KMS-11 (cell line): ENCODE measurements at regions not wholly inside any gene's neighbourhood (a gene's known extent, or its start where the extent isn't known, plus 50 kb on each side); places are given as distances from the start of the nearest gene placed in this dataset.

Source experiments
- H2AFZ ChIP-seq: fragments of 200-600 bp; sonication (generic); 2 replicates; pipeline ENCODE4 v1.6.1; 2016; ENCODE audit warnings: antibody characterized with exemption, mixed run types, low read depth
- H3K27ac ChIP-seq: fragments of 200-600 bp; sonication (generic); 2 replicates; pipeline ENCODE4 v1.6.1; 2016; ENCODE audit warnings: mild to moderate bottlenecking, mixed run types
- H3K27me3 ChIP-seq: fragments of 200-600 bp; sonication (generic); 2 replicates; pipeline ENCODE4 v1.6.1; 2017; ENCODE audit warnings: mild to moderate bottlenecking, low read depth, mixed run types, moderate library complexity; ENCODE audit not compliant: insufficient read depth
- H3K36me3 ChIP-seq: fragments of 200-600 bp; sonication (generic); 2 replicates; pipeline ENCODE4 v1.6.1; 2017; ENCODE audit warnings: mild to moderate bottlenecking, mixed run types; ENCODE audit not compliant: insufficient read depth
- H3K4me1 ChIP-seq: fragments of 200-600 bp; sonication (generic); 2 replicates; pipeline ENCODE4 v1.6.1; 2016; ENCODE audit warnings: mild to moderate bottlenecking, low read depth, mixed run types; ENCODE audit not compliant: poor library complexity, severe bottlenecking
- H3K4me2 ChIP-seq: fragments of 200-600 bp; sonication (generic); 2 replicates; pipeline ENCODE4 v1.7.0; 2016; ENCODE audit warnings: mild to moderate bottlenecking, mixed run types
- H3K4me3 ChIP-seq: fragments of 200-600 bp; sonication (generic); IDR thresholded peaks from 2 replicates; pipeline ENCODE4 v1.6.1; 2017; ENCODE audit warnings: low read depth, low read length, mixed read lengths; ENCODE audit not compliant: insufficient read depth
- H3K79me2 ChIP-seq: fragments of 200-600 bp; sonication (generic); 2 replicates; pipeline ENCODE4 v1.6.1; 2016; ENCODE audit warnings: low read depth, mixed run types; ENCODE audit not compliant: insufficient read depth
- H3K9ac ChIP-seq: fragments of 200-600 bp; sonication (generic); 2 replicates; pipeline ENCODE4 v1.6.1; 2016; ENCODE audit warnings: mild to moderate bottlenecking, mixed run types
- H4K20me1 ChIP-seq: fragments of 200-600 bp; sonication (generic); 2 replicates; pipeline ENCODE4 v1.6.1; 2016; ENCODE audit warnings: mild to moderate bottlenecking, mixed run types; ENCODE audit not compliant: insufficient read depth
- CTCF ChIP-seq: fragments of 200-600 bp; sonication (generic); conservative IDR thresholded peaks from 2 replicates; pipeline ENCODE4 v1.6.1; 2017; ENCODE audit warnings: low read depth, mild to moderate bottlenecking, antibody characterized with exemption, low read length, moderate library complexity, mixed read lengths

DNA sequence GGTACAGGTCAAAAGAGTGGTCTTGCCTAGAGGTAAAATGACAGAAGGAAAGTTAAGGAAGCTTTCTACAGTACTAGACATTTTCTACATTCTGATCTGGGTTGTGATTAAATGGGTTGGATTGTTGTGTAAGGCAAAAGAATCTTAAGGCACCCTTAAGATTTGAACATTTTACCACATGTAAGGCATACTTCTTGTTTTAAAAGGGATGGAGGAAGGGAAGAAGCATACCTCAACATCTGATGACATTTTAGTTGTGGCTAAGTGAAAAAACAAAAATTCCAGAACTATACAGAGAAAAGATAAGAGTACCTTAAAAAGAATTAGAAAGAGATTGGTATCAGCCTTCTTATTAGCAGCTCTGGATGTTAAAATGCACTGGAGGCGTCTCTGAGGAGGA is 356.0 kb upstream of the CADM1 start:
- H3K9ac ChIP-seq: no peak overlapping the region
- H4K20me1 ChIP-seq: no peaks in the 10 kb centered on the region
- H2AFZ ChIP-seq: no peak overlapping the region
- H3K36me3 ChIP-seq: no peaks in the 10 kb centered on the region
- no peak overlapping the region for H3K4me3 ChIP-seq
- H3K4me1 ChIP-seq: no peaks in the 10 kb centered on the region
- no peak overlapping the region for H3K4me2 ChIP-seq
- H3K27me3 ChIP-seq: no peaks in the 10 kb centered on the region
- H3K27ac ChIP-seq: no peak overlapping the region
- no peak for TF ChIP-seq CTCF
- H3K79me2 ChIP-seq: no peaks in the 10 kb centered on the region

- Histone ChIP-seq H3K27ac (peak overlapping the region; percentile 75), H3K79me2 (no peaks in the 10 kb centered on the region), H4K20me1 (no peaks in the 10 kb centered on the region), H2AFZ (peak overlapping the region; percentile 23; the same call in 1 of the 2 replicates), H3K4me2 (peak overlapping the region; percentile 53), H3K36me3 (no peaks in the 10 kb centered on the region), H3K27me3 (no peaks in the 10 kb centered on the region), H3K4me3 (no peak overlapping the region), H3K4me1 (peaks cover 32% of the 10 kb centered on the region), H3K9ac (peak overlapping the region; percentile 5; the same call in 1 of the 2 replicates)
- no peak for TF ChIP-seq CTCF
Measured at GRCh38 chr11:115848611-115849010, 344.4 kb upstream of the CADM1 start.

GRCh38 chr11:115848080-115848479 is 343.9 kb upstream of the CADM1 start:
- peaks cover 32% of the 10 kb centered on the region for H3K4me1 ChIP-seq
- no peaks in the 10 kb centered on the region for H4K20me1 ChIP-seq
- H3K79me2 ChIP-seq: no peaks in the 10 kb centered on the region
- H3K4me3 ChIP-seq: no peak overlapping the region
- no peak for TF ChIP-seq CTCF
- no peak overlapping the region; the same call in 1 of the 2 replicates for H3K9ac ChIP-seq
- H2AFZ ChIP-seq: peak overlapping the region; percentile 23; the same call in 1 of the 2 replicates
- peak overlapping the region; percentile 75 for H3K27ac ChIP-seq
- H3K27me3 ChIP-seq: no peaks in the 10 kb centered on the region
- H3K36me3 ChIP-seq: no peaks in the 10 kb centered on the region
- H3K4me2 ChIP-seq: peak overlapping the region; percentile 53

DNA sequence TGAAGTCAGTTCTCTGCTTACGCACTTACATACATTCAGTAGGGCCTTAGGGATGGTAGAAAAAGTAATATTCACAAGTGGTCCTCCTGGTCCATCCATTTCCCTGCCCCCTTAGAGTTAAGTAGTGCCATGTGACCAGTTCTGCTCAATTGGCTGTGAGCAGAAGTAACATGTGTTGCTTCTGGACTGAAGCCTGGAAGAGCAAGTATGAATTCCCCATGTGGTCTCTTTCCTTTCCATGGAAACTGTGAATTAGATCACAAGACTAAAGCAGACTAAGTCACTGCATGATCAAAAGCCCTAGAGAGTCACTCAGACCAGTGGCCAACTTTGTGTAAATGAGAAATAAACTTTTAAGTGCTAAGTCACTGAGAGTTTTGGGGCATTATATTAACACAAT is 341.7 kb upstream of the CADM1 start:
- H3K79me2 ChIP-seq: no peaks in the 10 kb centered on the region
- no peak overlapping the region for H3K27ac ChIP-seq
- no peak overlapping the region for H2AFZ ChIP-seq
- no peak overlapping the region for H3K4me2 ChIP-seq
- H3K4me3 ChIP-seq: no peak overlapping the region
- H4K20me1 ChIP-seq: no peaks in the 10 kb centered on the region
- no peaks in the 10 kb centered on the region for H3K36me3 ChIP-seq
- H3K9ac ChIP-seq: no peak overlapping the region
- H3K4me1 ChIP-seq: peaks cover 32% of the 10 kb centered on the region
- TF ChIP-seq CTCF: no peak
- no peaks in the 10 kb centered on the region for H3K27me3 ChIP-seq
